RPMI7951 (cell line): ENCODE measurements at regions not wholly inside any gene's neighbourhood (a gene's known extent, or its start where the extent isn't known, plus 50 kb on each side); places are given as distances from the start of the nearest gene placed in this dataset.
A peak's percentile ranks its signal among the peaks of the same experiment; 100 is the strongest.
"Not testable (repeated sequence)": the region's sequence is repeated elsewhere in the genome, so short reads cannot be mapped to it uniquely, and the experiment has no call there.

Source experiments
- DNase-seq: peaks from one replicate; pipeline ENCODE4 v3.0.0-alpha.2; 2012; ENCODE audit warnings: low read depth

- DNase-seq, result no peak
These were observed 917.5 kb downstream of the TAF11L14 start for GRCh38 chr5:18551716-18552115.

DNA sequence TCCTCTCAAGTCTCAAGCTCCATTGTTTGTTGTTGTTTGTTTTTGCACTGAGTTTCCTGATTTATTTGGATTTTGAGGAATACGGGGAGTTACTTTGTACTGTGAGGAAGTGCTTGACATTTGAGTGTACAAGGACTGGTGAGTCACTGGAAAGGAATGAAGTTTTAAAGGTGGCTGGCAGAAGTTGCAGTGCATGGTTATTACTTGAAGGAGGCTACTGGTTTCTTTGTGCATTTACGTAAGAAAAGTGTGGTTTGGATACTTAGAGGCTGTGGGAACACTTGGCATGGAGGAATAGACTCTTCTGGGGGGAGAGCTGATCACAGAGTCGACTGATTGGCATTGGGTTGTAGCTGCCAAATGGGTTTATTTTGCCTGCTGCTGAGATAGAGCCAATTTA lies 919.0 kb downstream of the TAF11L14 start:
- DNase-seq, result peak; percentile 66

DNA sequence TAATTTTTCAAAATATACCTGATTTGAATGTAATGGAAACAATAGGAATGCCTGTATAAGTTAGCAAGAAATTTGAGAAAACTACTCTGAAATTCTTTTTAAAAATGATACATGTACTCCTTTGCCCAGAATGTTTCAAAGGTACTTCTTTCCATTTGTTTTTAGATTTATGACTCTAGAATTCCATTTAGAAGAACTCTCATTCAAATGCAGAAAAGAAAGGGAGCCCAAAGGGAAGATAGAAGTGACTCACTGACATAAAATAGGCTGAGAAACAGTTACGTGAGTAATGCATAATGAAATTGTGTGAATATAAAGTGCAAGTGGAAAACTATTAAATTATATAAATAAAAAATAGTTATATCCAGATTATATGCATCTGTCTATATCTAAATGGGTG lies 926.3 kb downstream of the TAF11L14 start:
- no peak for DNase-seq

- DNase-seq, result no peak
These were observed 929.6 kb downstream of the TAF11L14 start for GRCh38 chr5:18563853-18564252.

DNA sequence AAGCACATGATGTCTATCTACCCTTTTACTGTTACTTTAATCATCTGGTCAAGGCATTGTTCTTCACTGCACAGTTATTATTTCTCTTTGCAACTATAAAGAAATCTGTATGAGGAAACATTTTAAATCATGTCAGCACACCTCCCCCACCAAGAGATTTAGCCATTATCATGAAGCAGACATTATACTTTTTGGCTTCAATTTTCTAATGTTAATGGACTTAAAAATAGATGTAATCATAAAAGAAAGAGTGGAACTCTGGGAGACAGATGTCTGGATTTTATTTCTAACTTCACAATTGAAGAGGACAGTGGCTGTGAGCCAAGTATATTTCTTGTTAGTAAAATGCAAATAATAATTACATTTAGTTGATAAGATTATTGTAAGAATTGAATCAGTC lies 932.4 kb downstream of the TAF11L14 start:
- DNase-seq, result no peak

GRCh38 chr5:18576586-18576985 lies 942.3 kb downstream of the TAF11L14 start:
- no peak for DNase-seq

GRCh38 chr5:18601185-18601584 lies 966.9 kb downstream of the TAF11L14 start:
- DNase-seq, result no peak

- DNase-seq, result no peak
These were observed 968.1 kb downstream of the TAF11L14 start for GRCh38 chr5:18602402-18602801.

DNA sequence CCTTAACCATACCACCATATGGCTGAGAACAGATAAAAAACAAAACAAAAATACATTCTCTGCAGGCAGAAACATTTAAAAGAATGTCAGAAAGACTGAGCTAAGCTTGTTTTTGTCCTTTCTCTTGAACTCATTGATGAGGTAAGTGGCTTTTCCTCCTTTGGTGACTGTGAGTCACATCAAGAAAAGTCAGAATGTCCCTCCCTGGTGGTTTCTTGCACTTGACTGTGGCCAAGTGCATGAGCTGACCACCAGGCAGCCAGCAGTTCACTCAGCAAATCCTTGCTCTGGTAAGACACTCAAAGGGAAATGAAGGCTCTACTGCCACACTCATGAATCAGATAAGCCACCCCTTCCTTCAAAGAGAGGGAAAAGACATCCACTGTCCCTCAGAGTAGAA lies 970.9 kb downstream of the TAF11L14 start:
- no peak for DNase-seq

- DNase-seq, result no peak
These were observed 973.3 kb downstream of the TAF11L14 start for GRCh38 chr5:18607570-18607969.

DNA sequence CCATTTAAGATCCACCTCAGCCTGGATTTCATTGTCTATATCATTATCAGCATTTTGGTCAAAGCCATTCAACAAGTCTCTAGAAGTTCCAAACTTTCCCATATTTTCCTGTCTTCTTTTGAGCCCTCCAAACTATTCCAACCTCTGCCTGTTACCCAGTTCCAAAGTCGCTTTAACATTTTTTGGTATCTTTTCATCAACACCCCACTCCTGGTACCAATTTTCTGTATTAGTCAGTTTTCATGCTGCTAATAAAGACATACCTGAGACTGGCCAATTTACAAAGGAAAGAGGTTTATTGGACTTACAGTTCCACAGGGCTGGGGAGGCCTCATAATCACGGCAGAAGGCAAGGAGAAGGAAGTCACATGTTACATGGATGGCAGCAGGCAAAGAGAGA lies 982.9 kb downstream of the TAF11L14 start:
- not testable (repeated sequence) for DNase-seq

DNA sequence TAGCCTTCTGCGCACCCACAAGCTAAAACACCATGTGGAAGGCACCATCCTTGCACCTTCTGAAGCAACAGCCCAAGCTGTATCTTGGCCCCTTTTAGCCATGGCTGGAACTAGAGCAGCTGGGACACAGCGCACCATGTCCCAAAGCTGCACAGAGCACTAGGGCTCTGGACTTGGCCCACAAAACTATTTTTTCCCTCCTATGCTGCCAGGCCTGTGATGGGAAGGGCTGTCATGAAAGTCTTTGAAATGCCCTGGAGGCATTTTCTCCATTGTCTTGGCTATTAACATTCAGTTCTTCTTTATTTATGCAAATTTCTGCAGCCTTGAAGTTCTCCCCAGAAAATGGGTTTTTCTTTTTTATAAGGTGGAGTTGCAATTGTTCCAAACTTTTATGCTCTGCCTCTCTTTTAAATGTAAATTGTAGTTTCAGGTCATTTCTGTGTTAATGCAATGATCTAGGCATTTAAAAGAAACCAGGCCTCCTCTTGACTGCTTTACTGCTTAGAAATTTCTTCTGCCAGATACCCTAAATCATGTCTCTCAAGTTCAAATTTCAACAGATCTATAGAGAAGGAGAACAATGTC lies 996.3 kb downstream of the TAF11L14 start:
- DNase-seq, result no peak

- DNase-seq, result no peak
These were observed 1018.4 kb downstream of the TAF11L14 start for GRCh38 chr5:18652404-18653215.

- DNase-seq, result no peak
These were observed 1019.0 kb downstream of the TAF11L14 start for GRCh38 chr5:18653216-18653752.

DNA sequence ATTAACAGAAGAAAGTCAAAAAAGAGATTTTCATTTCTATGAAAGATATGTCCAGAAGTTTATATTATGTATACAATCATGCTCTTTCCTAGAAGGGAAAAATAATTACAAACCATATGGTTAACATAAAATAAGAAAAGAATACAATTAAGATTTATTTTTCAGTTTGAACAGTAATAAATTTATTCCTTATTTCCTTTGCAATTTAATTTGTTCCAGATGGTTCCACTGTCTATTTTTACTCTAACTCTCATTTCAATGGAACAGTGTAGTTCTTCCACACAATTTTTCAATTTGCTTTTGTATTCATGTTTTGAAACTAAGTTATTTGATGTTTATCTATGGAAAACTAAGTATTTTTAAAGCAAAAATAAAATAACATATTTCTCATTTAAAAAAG lies 1026.3 kb downstream of the TAF11L14 start:
- DNase-seq, result no peak

GRCh38 chr5:18662231-18662630 lies 1028.0 kb downstream of the TAF11L14 start:
- no peak for DNase-seq

DNA sequence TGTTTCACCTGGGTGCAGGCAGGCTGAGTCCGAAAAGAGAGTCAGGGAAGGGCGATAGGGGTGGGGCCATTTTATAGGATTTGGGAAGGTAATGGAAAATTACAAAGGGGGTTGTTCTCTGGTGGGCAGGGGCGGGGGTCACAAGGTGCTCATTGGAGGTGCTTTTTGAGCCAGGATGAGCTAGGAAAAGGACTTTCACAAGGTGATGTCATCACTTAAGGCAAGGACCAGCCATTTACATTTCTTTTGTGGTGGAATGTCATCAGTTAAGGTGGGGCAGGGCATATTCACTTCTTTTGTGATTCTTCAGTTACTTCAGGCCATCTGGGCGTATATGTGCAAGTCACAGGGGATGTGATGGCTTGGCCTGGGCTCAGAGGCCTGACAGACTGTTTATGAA lies 1040.0 kb downstream of the TAF11L14 start:
- not testable (repeated sequence) for DNase-seq

- no peak for DNase-seq
These were observed 1040.8 kb downstream of the TAF11L14 start for GRCh38 chr5:18675041-18675440.

DNA sequence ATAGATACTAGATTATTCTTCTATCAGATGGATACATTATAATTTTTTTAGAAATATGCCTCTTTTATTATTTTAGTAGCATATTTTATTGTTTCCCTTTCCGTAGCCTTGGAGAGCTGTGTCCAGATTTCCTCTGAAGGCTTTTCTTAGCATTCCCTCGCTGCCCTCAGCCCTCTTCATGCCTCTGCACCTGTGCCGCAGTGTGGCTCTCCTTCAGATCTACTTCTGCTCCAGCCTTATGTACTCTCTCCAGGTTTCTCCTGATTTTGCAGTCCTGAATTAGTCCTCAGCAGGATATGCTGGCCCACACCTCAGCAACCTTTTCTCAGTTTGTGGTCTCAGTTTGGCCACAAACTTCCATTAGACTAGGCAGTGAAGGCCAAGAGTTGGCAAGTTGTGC lies 1052.0 kb downstream of the TAF11L14 start:
- DNase-seq, result no peak

- DNase-seq, result no peak
These were observed 1053.2 kb downstream of the TAF11L14 start for GRCh38 chr5:18687429-18687828.

GRCh38 chr5:18699681-18700080 lies 1065.4 kb downstream of the TAF11L14 start:
- no peak for DNase-seq

GRCh38 chr5:18702821-18703220 lies 1068.6 kb downstream of the TAF11L14 start:
- DNase-seq, result no peak

- no peak for DNase-seq
These were observed 1078.8 kb downstream of the TAF11L14 start for GRCh38 chr5:18712936-18713485.
